ENCODE measurements at regions not wholly inside any gene's neighbourhood (a gene's known extent, or its start where the extent isn't known, plus 50 kb on each side); places are given as distances from the start of the nearest gene placed in this dataset.

- DNase-seq (ENCODE audit: low spot score), result no peak
These were observed 158.1 kb upstream of the FOXQ1 start for GRCh38 chr6:1153696-1154245.

- DNase-seq (ENCODE audit: low spot score), result no peak
These were observed 165.4 kb upstream of the FOXQ1 start for GRCh38 chr6:1146500-1146899.

- no peak for DNase-seq (ENCODE audit: low spot score)
These were observed 166.1 kb upstream of the FOXQ1 start for GRCh38 chr6:1145768-1146218.

GRCh38 chr6:1144842-1145767 lies 166.8 kb upstream of the FOXQ1 start:
- DNase-seq (ENCODE audit: low spot score), result no peak

- DNase-seq (ENCODE audit: low spot score), result no peak
These were observed 168.2 kb upstream of the FOXQ1 start for GRCh38 chr6:1143655-1144054.

DNA sequence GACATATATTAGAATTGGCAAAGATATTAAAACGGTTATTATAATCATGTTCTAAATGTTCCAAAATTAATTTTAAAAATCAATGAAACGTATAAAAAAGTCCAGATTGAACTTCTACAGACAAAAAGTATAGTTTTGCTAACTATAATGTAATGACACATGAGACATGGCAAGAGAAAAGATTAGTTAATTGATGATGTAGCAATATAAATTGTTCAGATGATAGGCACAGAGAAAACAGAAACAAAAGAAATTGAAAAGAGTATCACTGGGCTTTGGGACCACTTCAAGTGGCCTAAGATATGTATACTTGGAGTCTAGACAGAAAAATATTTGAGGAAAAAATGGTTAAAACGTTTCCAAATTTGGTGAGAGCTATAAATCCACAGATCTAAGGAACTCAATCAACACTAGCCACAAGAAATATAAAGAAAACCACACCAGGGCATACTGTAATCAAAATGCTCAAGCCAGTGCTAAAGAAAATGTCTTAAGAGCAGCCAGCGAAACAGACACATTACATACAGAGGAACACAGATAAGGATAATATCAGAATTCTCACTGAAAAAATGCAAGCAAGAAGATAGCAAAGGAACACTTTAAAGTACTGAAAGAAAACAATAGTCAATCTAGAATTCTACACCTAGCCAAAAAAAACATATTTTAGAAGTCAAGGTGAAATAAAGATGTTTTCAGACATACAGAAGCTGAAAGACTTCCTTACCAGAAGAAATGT lies 172.6 kb upstream of the FOXQ1 start:
- no peak for DNase-seq (ENCODE audit: low spot score)

DNA sequence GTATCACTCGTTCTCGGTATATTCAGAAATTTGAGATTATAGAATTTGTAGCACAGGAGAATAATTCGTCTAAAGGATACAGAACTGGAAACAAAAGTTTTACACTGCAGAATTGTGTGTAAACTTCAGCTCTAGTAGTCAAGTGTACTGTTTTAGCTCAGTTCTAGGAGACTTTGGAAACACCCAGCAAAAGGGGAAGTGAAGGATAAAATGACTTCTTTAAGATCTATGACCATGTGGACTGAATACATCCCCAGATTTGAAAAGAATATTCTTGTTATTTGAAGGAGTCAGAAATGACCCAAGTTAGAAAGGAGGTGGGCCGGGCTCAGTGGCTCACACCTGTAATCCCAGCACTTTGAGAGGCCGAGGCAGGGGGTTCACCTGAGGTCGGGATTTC lies 174.0 kb upstream of the FOXQ1 start:
- no peak for DNase-seq (ENCODE audit: low spot score)

DNA sequence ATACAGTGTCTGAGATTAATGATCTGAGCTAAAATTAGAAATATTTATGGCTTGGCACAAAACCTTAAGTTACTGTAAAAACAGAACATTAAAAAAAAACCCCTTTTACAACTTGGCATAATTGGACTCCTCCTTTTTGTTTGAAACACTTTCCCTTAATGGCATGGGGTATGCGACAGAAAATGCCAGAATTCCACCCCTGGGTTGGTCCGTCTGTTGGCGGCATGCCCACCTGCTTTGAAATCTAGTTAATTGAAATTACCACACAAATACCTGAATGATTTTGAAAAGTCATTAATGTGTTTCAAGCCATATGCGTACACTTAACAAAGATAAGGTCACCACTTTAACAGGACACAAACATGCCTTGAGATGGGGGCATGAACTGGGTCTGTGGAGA lies 175.1 kb upstream of the FOXQ1 start:
- DNase-seq (ENCODE audit: low spot score), result no peak

DNA sequence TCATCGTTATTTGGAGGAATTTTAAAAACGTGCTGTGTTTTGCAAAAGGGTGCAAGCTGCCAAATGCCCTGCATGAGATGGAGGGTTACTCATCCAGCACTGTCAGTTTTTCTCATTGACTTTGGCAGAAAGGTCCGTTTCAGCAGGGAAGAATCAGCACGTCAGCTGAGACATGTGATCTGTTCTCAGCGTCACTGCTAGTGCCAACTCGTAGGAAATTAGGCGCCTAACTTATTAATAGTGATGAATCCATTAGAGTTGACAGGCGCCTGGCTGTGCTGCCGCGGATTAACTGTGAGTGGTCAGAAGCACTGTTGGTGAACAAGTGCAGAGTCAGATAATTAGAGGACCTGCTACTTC lies 175.5 kb upstream of the FOXQ1 start:
- DNase-seq (ENCODE audit: low spot score), result no peak

- no peak for DNase-seq (ENCODE audit: low spot score)
These were observed 176.0 kb upstream of the FOXQ1 start for GRCh38 chr6:1135726-1136414.

- DNase-seq (ENCODE audit: low spot score), result no peak
These were observed 180.4 kb upstream of the FOXQ1 start for GRCh38 chr6:1131285-1132079.

GRCh38 chr6:1130709-1131108 lies 181.2 kb upstream of the FOXQ1 start:
- no peak for DNase-seq (ENCODE audit: low spot score)

- no peak for DNase-seq (ENCODE audit: low spot score)
These were observed 182.8 kb upstream of the FOXQ1 start for GRCh38 chr6:1129131-1129530.

- no peak for DNase-seq (ENCODE audit: low spot score)
These were observed 184.2 kb upstream of the FOXQ1 start for GRCh38 chr6:1127597-1128288.

- no peak for DNase-seq (ENCODE audit: low spot score)
These were observed 184.8 kb upstream of the FOXQ1 start for GRCh38 chr6:1127129-1127528.

- DNase-seq (ENCODE audit: low spot score), result no peak
These were observed 185.9 kb upstream of the FOXQ1 start for GRCh38 chr6:1126036-1126435.

DNA sequence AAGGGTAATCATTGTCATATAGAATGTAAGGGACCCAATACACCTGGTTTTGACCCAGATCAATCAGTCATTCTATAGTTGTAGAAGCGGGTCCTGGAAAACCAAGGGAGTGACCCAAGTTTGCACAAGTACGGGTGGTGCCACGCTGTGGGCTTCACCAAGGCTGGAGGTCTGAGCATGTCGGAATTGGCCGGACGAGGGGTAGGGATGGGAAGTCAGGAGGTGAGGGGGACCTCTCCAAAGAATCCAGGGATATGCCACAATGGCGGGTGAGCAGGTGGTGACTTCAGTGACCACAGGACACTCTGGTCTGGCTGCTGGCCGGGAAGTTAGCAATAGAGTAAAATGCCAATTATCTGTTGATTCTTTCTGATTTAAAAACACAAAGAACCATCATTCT lies 186.6 kb upstream of the FOXQ1 start:
- DNase-seq (ENCODE audit: low spot score), result no peak

GRCh38 chr6:1124885-1125284 lies 187.0 kb upstream of the FOXQ1 start:
- DNase-seq (ENCODE audit: low spot score), result no peak

- DNase-seq (ENCODE audit: low spot score), result no peak
These were observed 188.2 kb upstream of the FOXQ1 start for GRCh38 chr6:1123386-1124375.

DNA sequence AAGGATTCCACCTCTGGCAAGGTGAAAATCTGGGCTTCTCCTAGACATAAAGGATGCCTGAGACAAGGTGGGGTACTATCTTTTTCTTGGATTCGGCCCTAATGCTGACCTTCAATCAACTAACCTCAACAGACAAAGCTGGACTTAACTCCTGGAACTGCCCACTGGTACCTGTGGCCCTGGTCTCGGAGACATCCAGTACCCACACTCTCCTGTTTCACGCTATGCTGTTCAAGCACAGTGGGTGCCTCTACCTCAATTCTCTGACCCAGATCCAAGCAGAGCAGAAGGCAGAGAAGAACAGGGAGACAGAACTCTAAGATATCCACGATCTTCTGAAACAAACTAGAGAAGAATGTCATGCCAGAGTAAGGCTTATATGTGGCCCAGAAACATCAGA lies 189.8 kb upstream of the FOXQ1 start:
- DNase-seq (ENCODE audit: low spot score), result no peak
